Heart right ventricle (tissue), 16 donors: ENCODE measurements at regions not wholly inside any gene's neighbourhood (a gene's known extent, or its start where the extent isn't known, plus 50 kb on each side); places are given as distances from the start of the nearest gene placed in this dataset.

Experiments
- ATAC-seq, 8 donors: fragments of 200-7000 bp; cut with Tn5 transposase; one replicate each; pipeline ENCODE4 v1.9.1; 2020; ENCODE audit warnings: mild to moderate bottlenecking in 8 of 8, moderate library complexity in 8 of 8, moderate number of reproducible peaks in 1 of 8
- DNase-seq, 2 donors: peaks; one replicate each; pipeline ENCODE4 v3.0.0-alpha.2; 2020
- H3K27ac ChIP-seq, 10 donors: fragments of 200-600 bp; sonication (generic) in 2 of 10; one replicate each; pipeline versions ENCODE4 v1.5.0 to v1.8.0; 2020 to 2022; ENCODE audit warnings: mild to moderate bottlenecking in 3 of 10
- H3K27me3 ChIP-seq, 7 donors: fragments of 200-600 bp; one replicate each; pipeline ENCODE4 v1.8.0; 2021 to 2022; ENCODE audit warnings: mild to moderate bottlenecking in 2 of 7
- H3K36me3 ChIP-seq, 9 donors: fragments of 200-600 bp; sonication (generic) in 1 of 9; one replicate each; pipeline versions ENCODE4 v1.5.0 to v1.8.0; 2020 to 2022; ENCODE audit warnings: mild to moderate bottlenecking in 2 of 9
- H3K4me1 ChIP-seq, 9 donors: fragments of 200-600 bp; sonication (generic) in 1 of 9; one replicate each; pipeline versions ENCODE4 v1.5.0 to v1.8.0; 2020 to 2022; ENCODE audit warnings: mild to moderate bottlenecking in 4 of 9
- H3K4me3 ChIP-seq, 10 donors: fragments of 200-600 bp; sonication (generic) in 2 of 10; one replicate each; pipeline versions ENCODE4 v1.5.0 to v1.8.0; 2020 to 2022; ENCODE audit warnings: mild to moderate bottlenecking in 7 of 10, moderate library complexity in 2 of 10
- H3K9me3 ChIP-seq, 11 donors: fragments of 200-600 bp in 10 of 11; sonication (generic) in 2 of 11; one replicate each; pipeline versions ENCODE4 v1.5.0 to v1.8.0; 2013 to 2022; ENCODE audit warnings: mild to moderate bottlenecking in 2 of 11, control low read depth in 1 of 11, moderate library complexity in 1 of 11
- WGBS, 2 donors: extraction: QIAGEN DNeasy Blood & Tissue Kit; methylation state at CpG; one replicate each; pipeline ENCODE4 v1.1.7; 2013; ENCODE audit warnings: inconsistent platforms in 1 of 2; 5-methylcytosine and 5-hydroxymethylcytosine counted together
- intact Hi-C, 10 donors: fragments of 100-400 bp; cut with DNase I; formaldehyde crosslinking; loops; one replicate each; pipeline versions ENCODE4 v1.11.1 to v1.14.2; 2022
- TF ChIP-seq, protein P1 (sequence below), 9 donors: fragments of 200-600 bp; sonication (generic) in 2 of 9; IDR thresholded peaks; one replicate each; pipeline versions ENCODE4 v1.5.0 to v1.8.0; 2021 to 2022; ENCODE audit warnings: antibody characterized with exemption in 9 of 9, mild to moderate bottlenecking in 5 of 9, moderate library complexity in 1 of 9
- donor health status: Arrhythmogenic right ventricular cardiomyopathy.
- donor health status: ischemic (EF 13 %, LVEDD 7.1; RV severe dilation, severe dysfunction).
- donor health status: healthy with polysubstance abuse.
- donor health status: DM: no; HTN: yes; CAD: no.
- donor health status: DM: no; HTN: no; CAD: no.
- donor health status: ischemic (EF 25% LVEDD 6.9; RV normal size, moderate dysfunction).
- donor health status: ischemic (EF 25% LVEDD 5.7; RV mildly dilated, moderate dysfunction).
- donor health status: healthy.
- donor health status: DM: yes; HTN: yes; CAD: no.
- donor health status: Ischemic cardiomyopathy.
- donor health status: ischemic (EF 35%, LVEDD 5.7; RV mildly dilated, moderate dysfunction).
- donor health status: nonischemic (EF 11% LVEDD 7.7; RV severe dilation, severe dysfunction).
- donor health status: DM: yes; HTN: yes; CAD: no.
- donor health status: PGD.
- donor health status: ischemic (EF 29% LVEDD 5.4; RV normal size, mild dysfunction).
- donor health status: nonischemic (EF 23%, LVEDD 6.1; RV moderate dilation, normal function).

- DNase-seq (no peak), ATAC-seq (no peak)
- TF ChIP-seq, protein P1, sequence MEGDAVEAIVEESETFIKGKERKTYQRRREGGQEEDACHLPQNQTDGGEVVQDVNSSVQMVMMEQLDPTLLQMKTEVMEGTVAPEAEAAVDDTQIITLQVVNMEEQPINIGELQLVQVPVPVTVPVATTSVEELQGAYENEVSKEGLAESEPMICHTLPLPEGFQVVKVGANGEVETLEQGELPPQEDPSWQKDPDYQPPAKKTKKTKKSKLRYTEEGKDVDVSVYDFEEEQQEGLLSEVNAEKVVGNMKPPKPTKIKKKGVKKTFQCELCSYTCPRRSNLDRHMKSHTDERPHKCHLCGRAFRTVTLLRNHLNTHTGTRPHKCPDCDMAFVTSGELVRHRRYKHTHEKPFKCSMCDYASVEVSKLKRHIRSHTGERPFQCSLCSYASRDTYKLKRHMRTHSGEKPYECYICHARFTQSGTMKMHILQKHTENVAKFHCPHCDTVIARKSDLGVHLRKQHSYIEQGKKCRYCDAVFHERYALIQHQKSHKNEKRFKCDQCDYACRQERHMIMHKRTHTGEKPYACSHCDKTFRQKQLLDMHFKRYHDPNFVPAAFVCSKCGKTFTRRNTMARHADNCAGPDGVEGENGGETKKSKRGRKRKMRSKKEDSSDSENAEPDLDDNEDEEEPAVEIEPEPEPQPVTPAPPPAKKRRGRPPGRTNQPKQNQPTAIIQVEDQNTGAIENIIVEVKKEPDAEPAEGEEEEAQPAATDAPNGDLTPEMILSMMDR (IDR thresholded peaks at IDR 0.05) = no peak
- intact Hi-C loops = no loop called here
- WGBS, 2 donors = 69 to 81% methylated on average over 5 of the region's 5 CpGs
- Histone ChIP-seq H3K9me3 (peaks cover 0 to 15% (median 4%) of the 10 kb centered on the region in 11 donors), H3K27me3 (peaks cover 0 to 21% (median 10%) of the 10 kb centered on the region in 7 donors), H3K27ac (no peak overlapping the region), H3K36me3 (no peaks in the 10 kb centered on the region), H3K4me3 (no peak overlapping the region), H3K4me1 (peaks cover 0 to 9% (median 0%) of the 10 kb centered on the region in 9 donors)
These were observed 126.0 kb downstream of the SYF2 start for GRCh38 chr1:25106352-25106751.

DNA sequence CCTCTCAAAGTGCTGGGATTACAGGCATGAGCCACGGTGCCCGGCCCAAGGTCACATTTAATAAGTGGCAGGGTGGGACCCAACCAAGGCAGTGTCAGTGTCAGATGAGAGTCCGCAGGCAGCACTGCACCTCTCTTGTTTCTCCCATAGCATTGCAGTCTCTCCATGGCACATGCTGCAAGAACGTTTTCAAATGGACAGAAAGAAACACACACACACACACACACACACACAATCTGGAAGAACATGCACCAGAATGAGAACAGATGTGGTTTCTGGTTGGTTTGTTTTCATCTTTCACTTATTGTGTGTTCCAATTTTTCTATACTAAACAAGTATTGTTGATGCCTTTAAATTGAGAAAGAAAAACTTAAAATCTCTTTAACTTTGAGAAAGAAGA lies 126.5 kb downstream of the SYF2 start:
- 43 to 52% methylated on average over 4 of the region's 4 CpGs for WGBS, 2 donors
- peak overlapping the region in 1 of 10 donors; percentile 13 for H3K27ac ChIP-seq
- DNase-seq (no peak), ATAC-seq (no peak)
- intact Hi-C loops = no loop called here
- TF ChIP-seq, protein P1 (IDR thresholded peaks at IDR 0.05) = no peak
- peaks cover 0 to 11% (median 0%) of the 10 kb centered on the region in 9 donors for H3K4me1 ChIP-seq
- no peak overlapping the region for H3K4me3 ChIP-seq
- H3K36me3 ChIP-seq = no peaks in the 10 kb centered on the region
- H3K27me3 ChIP-seq = peaks cover 0 to 21% (median 10%) of the 10 kb centered on the region in 7 donors
- H3K9me3 ChIP-seq = peaks cover 0 to 15% (median 4%) of the 10 kb centered on the region in 11 donors

DNA sequence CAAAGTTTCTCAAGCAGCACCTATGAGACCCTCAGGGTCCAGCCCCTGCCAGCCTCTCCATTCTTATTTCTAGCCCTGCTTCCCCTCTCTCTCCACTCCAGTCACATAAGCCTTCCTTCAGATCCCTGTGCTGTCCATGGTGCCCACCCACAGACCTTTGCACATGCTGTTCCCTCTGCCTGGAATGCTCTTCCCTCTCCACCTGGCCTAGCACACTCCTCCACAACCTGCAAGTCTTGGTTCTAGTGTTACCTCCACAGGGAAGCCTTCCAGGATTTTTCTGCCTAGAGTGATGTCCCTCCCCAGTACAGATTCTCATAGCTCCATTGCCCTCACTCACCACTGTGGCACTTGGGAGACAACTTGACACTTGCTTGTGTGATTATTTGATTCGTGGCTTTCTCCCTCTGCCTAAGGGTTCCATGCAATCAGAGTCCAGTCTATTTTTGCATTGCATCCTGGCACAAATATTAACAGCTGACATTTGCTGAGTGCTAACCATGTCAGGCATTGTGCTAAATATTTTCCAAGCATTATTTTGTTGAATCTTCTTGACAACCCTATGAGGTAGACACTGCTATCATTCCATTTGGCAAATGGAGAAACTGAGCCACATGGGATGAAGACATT lies 127.3 kb downstream of the SYF2 start:
- H3K27ac ChIP-seq = peak overlapping the region in 2 of 10 donors; percentile 13 to 41
- peaks cover 0 to 12% (median 4%) of the 10 kb centered on the region in 11 donors for H3K9me3 ChIP-seq
- peaks cover 0 to 21% (median 10%) of the 10 kb centered on the region in 7 donors for H3K27me3 ChIP-seq
- no peaks in the 10 kb centered on the region for H3K36me3 ChIP-seq
- H3K4me3 ChIP-seq = no peak overlapping the region
- DNase-seq = no peak
- intact Hi-C loops = loop anchor here in 6 of 10 donors (5.0 kb wide), 4 partner anchors 73 to 258 kb away; partner anchors contain the start of gene RUNX3 (in 5 of the 6)
- H3K4me1 ChIP-seq = peaks cover 0 to 11% (median 0%) of the 10 kb centered on the region in 9 donors
- 21 to 34% methylated on average over 1 of the region's 1 CpG for WGBS, 2 donors
- peak; percentile 40 to 77 (median 69) for ATAC-seq
- TF ChIP-seq, protein P1 (IDR thresholded peaks at IDR 0.05) = no peak

DNA sequence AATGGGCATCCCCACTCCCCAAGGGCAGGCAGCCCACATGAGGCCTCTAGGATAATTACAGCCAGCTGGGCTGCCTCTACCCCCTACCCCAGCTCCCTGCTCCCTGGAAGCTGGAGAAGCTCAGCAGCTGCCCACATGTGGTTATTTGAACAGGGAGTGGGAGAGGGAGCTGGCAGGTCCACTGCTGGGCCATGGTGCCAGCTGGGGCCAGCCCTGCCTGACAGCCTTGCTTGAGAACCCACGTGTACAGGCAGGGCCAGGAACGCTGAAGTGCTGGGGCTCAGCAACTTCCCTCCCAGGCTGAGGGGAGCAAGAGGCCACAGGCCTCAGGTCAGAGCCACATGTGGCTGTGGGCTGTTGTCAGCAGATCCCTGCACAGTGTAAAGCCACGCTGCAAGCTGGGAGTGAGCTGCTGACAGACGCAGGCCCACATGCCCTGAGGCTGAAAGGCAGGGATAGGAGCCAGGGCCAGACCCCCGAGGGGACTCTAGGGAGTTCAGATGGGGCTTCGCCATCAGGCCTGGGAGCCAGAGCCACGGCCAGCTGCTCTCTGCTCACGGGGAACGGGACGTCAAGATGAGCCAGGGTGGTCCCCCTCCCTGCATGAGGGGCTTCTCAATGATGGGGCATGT lies 129.0 kb downstream of the SYF2 start:
- Histone ChIP-seq H3K27ac (no peak overlapping the region), H3K27me3 (peaks cover 0 to 21% (median 10%) of the 10 kb centered on the region in 7 donors), H3K4me3 (no peak overlapping the region), H3K9me3 (no peaks in the 10 kb centered on the region), H3K36me3 (no peaks in the 10 kb centered on the region), H3K4me1 (peaks cover 0 to 19% (median 0%) of the 10 kb centered on the region in 9 donors)
- ATAC-seq (peak in 2 of 8 donors; percentile 21 to 23), DNase-seq (no peak)
- intact Hi-C loops = loop anchor here in 6 of 10 donors (2.0 to 5.0 kb wide), 5 partner anchors 71 to 256 kb away; partner anchors contain the start of gene RUNX3 (in 5 of the 6)
- TF ChIP-seq, protein P1 (IDR thresholded peaks at IDR 0.05) = no peak
- 50 to 54% methylated on average over 10 of the region's 10 CpGs for WGBS, 2 donors
